ENCODE measurements at regions not wholly inside any gene's neighbourhood (a gene's known extent, or its start where the extent isn't known, plus 50 kb on each side); places are given as distances from the start of the nearest gene placed in this dataset.

DNA sequence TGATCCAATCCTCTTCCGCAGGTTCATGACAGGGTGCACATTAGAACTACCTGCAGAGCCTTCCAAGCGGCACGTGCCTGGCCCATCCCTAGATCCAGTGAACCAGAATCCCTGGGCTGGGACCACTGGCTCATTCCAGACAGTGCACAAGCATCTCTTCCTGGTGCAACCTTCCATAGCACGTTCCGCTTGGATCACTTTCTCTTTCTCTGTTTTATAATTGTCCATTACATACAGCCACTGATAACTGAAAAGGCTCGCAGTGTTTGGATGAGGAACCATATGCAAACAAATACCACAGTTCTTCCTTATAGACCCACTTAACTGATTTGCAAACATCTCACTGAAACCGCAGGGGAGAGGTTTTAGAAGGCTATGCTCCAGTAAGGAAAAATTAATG lies 59.6 kb upstream of the DDR1 start:
- TF ChIP-seq CTCF (IDR thresholded peaks at IDR 0.05 in 2 of 3, conservative IDR thresholded peaks at IDR 0.05 in 1 of 3; ENCODE audit: control insufficient read depth in 2 of 3, extremely low read depth in 1 of 3, insufficient read depth in 1 of 3, low read depth in 3 of 3, low read length in 3 of 3) (no peak), BHLHE40 (IDR thresholded peaks at IDR 0.05; ENCODE audit: borderline replicate concordance in 1 of 2, low read depth in 2 of 2, low read length in 1 of 2) (no peak), SMC3 (IDR thresholded peaks at IDR 0.05; ENCODE audit: borderline replicate concordance, low read length) (no peak), CEBPB (IDR thresholded peaks at IDR 0.05; ENCODE audit: borderline replicate concordance in 1 of 2, low read depth in 2 of 2, low read length in 2 of 2) (no peak)
- TF ChIP-seq, protein P1, sequence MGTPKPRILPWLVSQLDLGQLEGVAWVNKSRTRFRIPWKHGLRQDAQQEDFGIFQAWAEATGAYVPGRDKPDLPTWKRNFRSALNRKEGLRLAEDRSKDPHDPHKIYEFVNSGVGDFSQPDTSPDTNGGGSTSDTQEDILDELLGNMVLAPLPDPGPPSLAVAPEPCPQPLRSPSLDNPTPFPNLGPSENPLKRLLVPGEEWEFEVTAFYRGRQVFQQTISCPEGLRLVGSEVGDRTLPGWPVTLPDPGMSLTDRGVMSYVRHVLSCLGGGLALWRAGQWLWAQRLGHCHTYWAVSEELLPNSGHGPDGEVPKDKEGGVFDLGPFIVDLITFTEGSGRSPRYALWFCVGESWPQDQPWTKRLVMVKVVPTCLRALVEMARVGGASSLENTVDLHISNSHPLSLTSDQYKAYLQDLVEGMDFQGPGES (IDR thresholded peaks at IDR 0.05) = no peak
- TF ChIP-seq, protein P2, sequence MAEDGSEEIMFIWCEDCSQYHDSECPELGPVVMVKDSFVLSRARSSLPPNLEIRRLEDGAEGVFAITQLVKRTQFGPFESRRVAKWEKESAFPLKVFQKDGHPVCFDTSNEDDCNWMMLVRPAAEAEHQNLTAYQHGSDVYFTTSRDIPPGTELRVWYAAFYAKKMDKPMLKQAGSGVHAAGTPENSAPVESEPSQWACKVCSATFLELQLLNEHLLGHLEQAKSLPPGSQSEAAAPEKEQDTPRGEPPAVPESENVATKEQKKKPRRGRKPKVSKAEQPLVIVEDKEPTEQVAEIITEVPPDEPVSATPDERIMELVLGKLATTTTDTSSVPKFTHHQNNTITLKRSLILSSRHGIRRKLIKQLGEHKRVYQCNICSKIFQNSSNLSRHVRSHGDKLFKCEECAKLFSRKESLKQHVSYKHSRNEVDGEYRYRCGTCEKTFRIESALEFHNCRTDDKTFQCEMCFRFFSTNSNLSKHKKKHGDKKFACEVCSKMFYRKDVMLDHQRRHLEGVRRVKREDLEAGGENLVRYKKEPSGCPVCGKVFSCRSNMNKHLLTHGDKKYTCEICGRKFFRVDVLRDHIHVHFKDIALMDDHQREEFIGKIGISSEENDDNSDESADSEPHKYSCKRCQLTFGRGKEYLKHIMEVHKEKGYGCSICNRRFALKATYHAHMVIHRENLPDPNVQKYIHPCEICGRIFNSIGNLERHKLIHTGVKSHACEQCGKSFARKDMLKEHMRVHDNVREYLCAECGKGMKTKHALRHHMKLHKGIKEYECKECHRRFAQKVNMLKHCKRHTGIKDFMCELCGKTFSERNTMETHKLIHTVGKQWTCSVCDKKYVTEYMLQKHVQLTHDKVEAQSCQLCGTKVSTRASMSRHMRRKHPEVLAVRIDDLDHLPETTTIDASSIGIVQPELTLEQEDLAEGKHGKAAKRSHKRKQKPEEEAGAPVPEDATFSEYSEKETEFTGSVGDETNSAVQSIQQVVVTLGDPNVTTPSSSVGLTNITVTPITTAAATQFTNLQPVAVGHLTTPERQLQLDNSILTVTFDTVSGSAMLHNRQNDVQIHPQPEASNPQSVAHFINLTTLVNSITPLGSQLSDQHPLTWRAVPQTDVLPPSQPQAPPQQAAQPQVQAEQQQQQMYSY (CRISPR knock-in tag; IDR thresholded peaks at IDR 0.05) = no peak

Data from GM12878 (cell line).